Hepatocyte (in vitro differentiated cells): ENCODE measurements at regions not wholly inside any gene's neighbourhood (a gene's known extent, or its start where the extent isn't known, plus 50 kb on each side); places are given as distances from the start of the nearest gene placed in this dataset.

Source experiments
- EZH2phosphoT487 ChIP-seq: fragments of 200-600 bp; sonication (generic); IDR thresholded peaks from one replicate; pipeline ENCODE4 v1.6.1; 2018; ENCODE audit warnings: antibody characterized with exemption, mild to moderate bottlenecking, low read depth, moderate library complexity; ENCODE audit not compliant: unreplicated experiment, severe bottlenecking
- TF ChIP-seq, protein P1 (sequence below): fragments of 200-600 bp; sonication (generic); IDR thresholded peaks from 2 replicates; pipeline ENCODE4 v1.5.1; 2016; ENCODE audit warnings: antibody characterized with exemption, mild to moderate bottlenecking; ENCODE audit not compliant: poor library complexity

DNA sequence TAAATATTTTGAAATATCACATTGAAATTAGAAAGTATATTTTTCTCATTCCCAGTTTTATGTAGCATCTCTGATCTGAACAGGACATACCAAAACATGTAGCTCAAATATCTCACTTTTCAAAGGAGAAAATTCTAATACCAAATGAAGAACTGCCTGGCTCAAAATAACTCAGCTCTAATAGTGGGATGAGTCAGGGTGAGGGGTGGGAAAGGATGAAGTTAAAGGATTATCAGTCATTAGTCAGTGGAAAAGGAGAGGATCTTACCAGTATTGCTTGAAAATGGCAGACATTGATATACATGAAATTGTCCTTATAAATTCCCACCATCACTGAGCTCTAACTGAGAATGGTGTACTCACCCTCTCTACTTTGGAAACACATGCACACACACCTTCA is 803.2 kb downstream of the RAPGEF2 start:
- TF ChIP-seq, protein P1, sequence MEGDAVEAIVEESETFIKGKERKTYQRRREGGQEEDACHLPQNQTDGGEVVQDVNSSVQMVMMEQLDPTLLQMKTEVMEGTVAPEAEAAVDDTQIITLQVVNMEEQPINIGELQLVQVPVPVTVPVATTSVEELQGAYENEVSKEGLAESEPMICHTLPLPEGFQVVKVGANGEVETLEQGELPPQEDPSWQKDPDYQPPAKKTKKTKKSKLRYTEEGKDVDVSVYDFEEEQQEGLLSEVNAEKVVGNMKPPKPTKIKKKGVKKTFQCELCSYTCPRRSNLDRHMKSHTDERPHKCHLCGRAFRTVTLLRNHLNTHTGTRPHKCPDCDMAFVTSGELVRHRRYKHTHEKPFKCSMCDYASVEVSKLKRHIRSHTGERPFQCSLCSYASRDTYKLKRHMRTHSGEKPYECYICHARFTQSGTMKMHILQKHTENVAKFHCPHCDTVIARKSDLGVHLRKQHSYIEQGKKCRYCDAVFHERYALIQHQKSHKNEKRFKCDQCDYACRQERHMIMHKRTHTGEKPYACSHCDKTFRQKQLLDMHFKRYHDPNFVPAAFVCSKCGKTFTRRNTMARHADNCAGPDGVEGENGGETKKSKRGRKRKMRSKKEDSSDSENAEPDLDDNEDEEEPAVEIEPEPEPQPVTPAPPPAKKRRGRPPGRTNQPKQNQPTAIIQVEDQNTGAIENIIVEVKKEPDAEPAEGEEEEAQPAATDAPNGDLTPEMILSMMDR = no peak
- TF ChIP-seq EZH2phosphoT487 = no peak
